C4-2B (cell line): ENCODE measurements at regions not wholly inside any gene's neighbourhood (a gene's known extent, or its start where the extent isn't known, plus 50 kb on each side); places are given as distances from the start of the nearest gene placed in this dataset.

ENCODE experiments used
- ZFX ChIP-seq: fragments of 450-650 bp; IDR thresholded peaks from 2 replicates; pipeline ENCODE4 v1.6.1; 2017
- TF ChIP-seq, protein P1 (sequence below): fragments of 450-650 bp; conservative IDR thresholded peaks from 2 replicates; pipeline ENCODE4 v1.5.1; 2017; ENCODE audit warnings: mild to moderate bottlenecking

DNA sequence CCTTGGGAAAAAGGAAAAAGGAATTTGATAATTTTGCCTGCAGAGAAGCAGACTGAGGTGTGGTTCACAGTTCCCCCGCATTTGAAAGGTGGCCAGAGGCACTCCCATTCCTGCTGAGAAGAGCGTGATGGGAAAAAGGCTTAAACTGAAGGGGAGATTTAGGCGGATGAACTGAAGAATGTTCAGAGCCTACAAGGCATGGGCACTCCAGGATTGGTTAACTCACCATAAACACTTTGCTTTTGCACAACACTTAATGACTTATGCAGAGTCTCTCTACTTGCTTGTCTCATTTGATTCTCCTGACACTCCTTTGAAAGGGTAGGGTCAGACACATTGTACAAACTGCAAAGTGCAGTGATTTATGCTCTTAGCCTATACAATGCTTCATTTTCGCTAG is 119.6 kb upstream of the RUNX1 start:
- TF ChIP-seq, protein P1, sequence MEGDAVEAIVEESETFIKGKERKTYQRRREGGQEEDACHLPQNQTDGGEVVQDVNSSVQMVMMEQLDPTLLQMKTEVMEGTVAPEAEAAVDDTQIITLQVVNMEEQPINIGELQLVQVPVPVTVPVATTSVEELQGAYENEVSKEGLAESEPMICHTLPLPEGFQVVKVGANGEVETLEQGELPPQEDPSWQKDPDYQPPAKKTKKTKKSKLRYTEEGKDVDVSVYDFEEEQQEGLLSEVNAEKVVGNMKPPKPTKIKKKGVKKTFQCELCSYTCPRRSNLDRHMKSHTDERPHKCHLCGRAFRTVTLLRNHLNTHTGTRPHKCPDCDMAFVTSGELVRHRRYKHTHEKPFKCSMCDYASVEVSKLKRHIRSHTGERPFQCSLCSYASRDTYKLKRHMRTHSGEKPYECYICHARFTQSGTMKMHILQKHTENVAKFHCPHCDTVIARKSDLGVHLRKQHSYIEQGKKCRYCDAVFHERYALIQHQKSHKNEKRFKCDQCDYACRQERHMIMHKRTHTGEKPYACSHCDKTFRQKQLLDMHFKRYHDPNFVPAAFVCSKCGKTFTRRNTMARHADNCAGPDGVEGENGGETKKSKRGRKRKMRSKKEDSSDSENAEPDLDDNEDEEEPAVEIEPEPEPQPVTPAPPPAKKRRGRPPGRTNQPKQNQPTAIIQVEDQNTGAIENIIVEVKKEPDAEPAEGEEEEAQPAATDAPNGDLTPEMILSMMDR, result no peak
- no peak for TF ChIP-seq ZFX
